Omental fat pad (tissue), 3 donors: ENCODE measurements at regions not wholly inside any gene's neighbourhood (a gene's known extent, or its start where the extent isn't known, plus 50 kb on each side); places are given as distances from the start of the nearest gene placed in this dataset.
"Not testable (repeated sequence)": the region's sequence is repeated elsewhere in the genome, so short reads cannot be mapped to it uniquely, and the experiment has no call there.

Experiments used
- ATAC-seq: fragments of 150-250 bp; one replicate; pipeline ENCODE4 v1.9.1; 2016; ENCODE audit warnings: mild to moderate bottlenecking, moderate library complexity; ENCODE audit not compliant: low FRiP score
- DNase-seq: peaks from one replicate; pipeline ENCODE4 v3.0.0-alpha.2; 2019; ENCODE audit warnings: low spot score
- TF ChIP-seq, protein P1 (sequence below), 3 donors: fragments of 450-650 bp; IDR thresholded peaks; one replicate each; pipeline ENCODE4 v1.5.1; 2016 to 2017; ENCODE audit warnings: antibody characterized with exemption in 3 of 3, mild to moderate bottlenecking in 3 of 3, moderate library complexity in 2 of 3

- no peak for ATAC-seq
- TF ChIP-seq, protein P1, sequence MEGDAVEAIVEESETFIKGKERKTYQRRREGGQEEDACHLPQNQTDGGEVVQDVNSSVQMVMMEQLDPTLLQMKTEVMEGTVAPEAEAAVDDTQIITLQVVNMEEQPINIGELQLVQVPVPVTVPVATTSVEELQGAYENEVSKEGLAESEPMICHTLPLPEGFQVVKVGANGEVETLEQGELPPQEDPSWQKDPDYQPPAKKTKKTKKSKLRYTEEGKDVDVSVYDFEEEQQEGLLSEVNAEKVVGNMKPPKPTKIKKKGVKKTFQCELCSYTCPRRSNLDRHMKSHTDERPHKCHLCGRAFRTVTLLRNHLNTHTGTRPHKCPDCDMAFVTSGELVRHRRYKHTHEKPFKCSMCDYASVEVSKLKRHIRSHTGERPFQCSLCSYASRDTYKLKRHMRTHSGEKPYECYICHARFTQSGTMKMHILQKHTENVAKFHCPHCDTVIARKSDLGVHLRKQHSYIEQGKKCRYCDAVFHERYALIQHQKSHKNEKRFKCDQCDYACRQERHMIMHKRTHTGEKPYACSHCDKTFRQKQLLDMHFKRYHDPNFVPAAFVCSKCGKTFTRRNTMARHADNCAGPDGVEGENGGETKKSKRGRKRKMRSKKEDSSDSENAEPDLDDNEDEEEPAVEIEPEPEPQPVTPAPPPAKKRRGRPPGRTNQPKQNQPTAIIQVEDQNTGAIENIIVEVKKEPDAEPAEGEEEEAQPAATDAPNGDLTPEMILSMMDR (IDR thresholded peaks at IDR 0.05) = no peak
- DNase-seq = no peak
Observed at GRCh38 chr21:14284481-14284880, 68.5 kb downstream of the RBM11 start.

DNA sequence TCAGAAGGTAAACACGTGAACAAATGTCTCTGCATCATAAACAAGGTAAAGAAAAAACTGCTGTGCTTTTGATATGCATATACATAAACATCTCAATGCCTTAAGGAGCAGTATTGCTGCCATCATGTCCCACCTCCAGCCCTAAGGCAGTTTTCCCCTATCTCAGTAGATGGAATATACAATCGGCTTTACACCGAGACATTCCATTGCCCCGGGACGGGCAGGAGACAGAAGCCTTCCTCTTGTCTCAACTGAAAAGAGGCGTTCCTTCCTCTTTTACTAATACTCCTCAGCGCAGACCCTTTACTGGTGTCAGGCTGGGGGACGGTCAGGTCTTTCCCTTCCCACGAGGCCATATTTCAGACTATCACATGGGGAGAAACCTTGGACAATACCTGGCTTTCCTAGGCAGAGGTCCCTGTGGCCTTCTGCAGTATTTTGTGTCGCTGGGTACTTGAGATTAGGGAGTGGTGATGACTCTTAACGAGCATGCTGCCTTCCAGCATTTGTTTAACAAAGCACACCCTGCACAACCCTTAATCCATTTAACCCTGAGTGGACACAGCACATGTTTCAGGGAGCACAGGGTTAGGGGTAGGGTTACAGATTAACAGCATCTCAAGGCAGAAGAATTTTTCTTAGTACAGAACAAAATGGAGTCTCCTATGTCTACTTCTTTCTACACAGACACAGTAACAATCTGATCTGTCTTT, 65.4 kb downstream of the RBM11 start:
- not testable (repeated sequence) for DNase-seq, ATAC-seq
